HCT116 (cell line): ENCODE measurements at regions not wholly inside any gene's neighbourhood (a gene's known extent, or its start where the extent isn't known, plus 50 kb on each side); places are given as distances from the start of the nearest gene placed in this dataset.

Source experiments
- POLR2AphosphoS5 ChIP-seq: IDR thresholded peaks from 2 replicates; pipeline ENCODE4 v1.6.1; 2011; ENCODE audit warnings: mild to moderate bottlenecking, low read depth, low read length, moderate library complexity
- RAD21 ChIP-seq: IDR thresholded peaks from 2 replicates; pipeline ENCODE4 v1.6.1; 2012; ENCODE audit warnings: low read depth, mild to moderate bottlenecking
- REST ChIP-seq: IDR thresholded peaks from 2 replicates; pipeline ENCODE4 v1.6.1; 2012; ENCODE audit warnings: low read depth
- YY1 ChIP-seq: IDR thresholded peaks from 2 replicates; pipeline ENCODE4 v1.6.1; 2011; ENCODE audit warnings: low read length, low read depth, moderate library complexity, mild to moderate bottlenecking; ENCODE audit not compliant: insufficient replicate concordance; ENCODE audit errors: extremely low read depth

- TF ChIP-seq RAD21 (no peak), POLR2AphosphoS5 (no peak), REST (no peak), YY1 (no peak)
Observed at GRCh38 chr4:122328893-122329292, 49.9 kb upstream of the ADAD1 start.
